ENCODE measurements at regions not wholly inside any gene's neighbourhood (a gene's known extent, or its start where the extent isn't known, plus 50 kb on each side); places are given as distances from the start of the nearest gene placed in this dataset.
"Not testable (repeated sequence)": the region's sequence is repeated elsewhere in the genome, so short reads cannot be mapped to it uniquely, and the experiment has no call there.

DNA sequence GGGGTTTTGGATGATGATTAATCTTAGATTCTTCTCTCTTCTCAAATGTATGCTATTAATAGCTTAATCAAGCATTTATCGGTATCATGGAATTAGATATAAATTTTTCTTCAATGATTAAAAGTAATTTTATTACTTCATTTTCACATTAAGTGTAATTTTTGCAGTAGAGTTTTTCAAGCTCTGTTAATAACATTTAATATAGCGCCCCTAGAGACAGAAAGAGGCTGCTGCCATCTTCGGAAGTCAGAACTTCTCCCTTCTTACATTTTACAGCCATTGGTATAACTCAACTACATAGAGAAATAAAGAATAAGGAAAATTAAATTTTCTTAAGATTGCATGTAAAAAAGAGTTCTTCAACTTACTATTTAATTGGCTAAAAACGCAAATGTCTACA, 540.3 kb downstream of the GABRG2 start:
- Histone ChIP-seq H3K9me3 (ENCODE audit: control insufficient read depth, insufficient read depth, low read length) (peaks cover 8% of the 10 kb centered on the region), H3K4me1 (ENCODE audit: control insufficient read depth, insufficient read depth, low read length) (no peaks in the 10 kb centered on the region), H3K27ac (ENCODE audit: low read length) (no peak overlapping the region), H3K36me3 (ENCODE audit: control insufficient read depth, insufficient read depth, low read length) (no peaks in the 10 kb centered on the region), H3K27me3 (ENCODE audit: control insufficient read depth, insufficient read depth, low read length) (no peaks in the 10 kb centered on the region), H3K4me3 (ENCODE audit: low read length) (no peak overlapping the region)
- no peaks in the 10 kb centered on the region for H3K27me3 Mint-ChIP-seq (ENCODE audit: low read depth in 2 of 2)
- no peak overlapping the region for H3K4me3 Mint-ChIP-seq
- TF ChIP-seq, protein P1, sequence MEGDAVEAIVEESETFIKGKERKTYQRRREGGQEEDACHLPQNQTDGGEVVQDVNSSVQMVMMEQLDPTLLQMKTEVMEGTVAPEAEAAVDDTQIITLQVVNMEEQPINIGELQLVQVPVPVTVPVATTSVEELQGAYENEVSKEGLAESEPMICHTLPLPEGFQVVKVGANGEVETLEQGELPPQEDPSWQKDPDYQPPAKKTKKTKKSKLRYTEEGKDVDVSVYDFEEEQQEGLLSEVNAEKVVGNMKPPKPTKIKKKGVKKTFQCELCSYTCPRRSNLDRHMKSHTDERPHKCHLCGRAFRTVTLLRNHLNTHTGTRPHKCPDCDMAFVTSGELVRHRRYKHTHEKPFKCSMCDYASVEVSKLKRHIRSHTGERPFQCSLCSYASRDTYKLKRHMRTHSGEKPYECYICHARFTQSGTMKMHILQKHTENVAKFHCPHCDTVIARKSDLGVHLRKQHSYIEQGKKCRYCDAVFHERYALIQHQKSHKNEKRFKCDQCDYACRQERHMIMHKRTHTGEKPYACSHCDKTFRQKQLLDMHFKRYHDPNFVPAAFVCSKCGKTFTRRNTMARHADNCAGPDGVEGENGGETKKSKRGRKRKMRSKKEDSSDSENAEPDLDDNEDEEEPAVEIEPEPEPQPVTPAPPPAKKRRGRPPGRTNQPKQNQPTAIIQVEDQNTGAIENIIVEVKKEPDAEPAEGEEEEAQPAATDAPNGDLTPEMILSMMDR (IDR thresholded peaks at IDR 0.05): no peak
- H3K9me3 Mint-ChIP-seq: peaks cover 6 to 8% of the 10 kb centered on the region in 2 donors
- H3K4me1 Mint-ChIP-seq: no peaks in the 10 kb centered on the region
- ATAC-seq (no peak), DNase-seq (no peak)
- no peak overlapping the region for H3K27ac Mint-ChIP-seq
- 33% methylated on average over 1 of the region's 4 CpGs for WGBS (ENCODE audit: insufficient coverage)
- intact Hi-C loops (cut with micrococcal nuclease): no loop called here
- no peaks in the 10 kb centered on the region for H3K36me3 Mint-ChIP-seq

DNA sequence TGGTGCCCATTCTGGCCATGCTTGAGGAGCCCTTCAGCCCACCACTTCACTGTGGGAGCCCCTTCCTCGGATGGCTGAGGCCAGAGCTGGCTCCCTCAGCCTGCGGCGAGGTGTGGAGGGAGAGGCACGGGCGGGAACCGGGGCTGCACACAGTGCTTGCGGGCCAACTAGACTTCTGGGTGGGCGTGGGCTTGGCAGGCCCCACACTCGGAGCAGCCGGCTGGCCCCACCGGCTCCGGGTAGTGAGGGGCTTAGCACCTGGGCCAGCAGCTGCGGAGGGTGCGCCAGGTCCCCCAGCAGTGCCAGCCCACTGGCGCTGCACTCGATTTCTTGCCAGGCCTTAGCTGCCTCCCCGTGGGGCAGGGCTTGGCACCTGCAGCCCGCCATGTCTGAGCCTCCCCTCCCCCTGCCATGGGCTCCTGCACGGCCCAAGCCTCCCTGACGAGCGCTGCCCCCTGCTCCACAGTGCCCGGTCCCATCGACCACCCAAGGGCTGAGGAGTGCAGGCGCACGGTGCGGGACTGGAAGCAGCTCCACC, 554.2 kb downstream of the GABRG2 start:
- 93% methylated on average over 26 of the region's 26 CpGs for WGBS (ENCODE audit: insufficient coverage)
- not testable (repeated sequence) for H3K4me1 Mint-ChIP-seq

DNA sequence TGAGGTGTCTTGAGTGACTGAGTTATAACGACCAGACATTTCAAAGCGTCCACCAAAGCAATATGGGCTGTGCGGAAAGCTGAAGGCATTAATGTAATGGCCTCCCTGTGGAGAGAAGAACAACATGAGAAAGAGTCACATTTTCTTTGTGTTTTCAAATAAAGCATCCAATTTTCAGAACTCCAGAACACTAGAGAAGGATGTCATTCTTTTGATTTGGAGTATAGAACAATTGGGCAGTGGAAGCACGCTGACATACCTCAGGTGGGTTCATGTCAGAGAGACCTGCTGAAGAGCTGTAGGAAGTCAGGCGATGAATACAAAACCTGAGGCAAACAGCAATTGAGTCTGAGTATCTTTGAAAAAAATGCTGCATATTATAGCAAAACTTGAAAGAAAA, 556.5 kb downstream of the GABRG2 start:
- Histone ChIP-seq H3K36me3 (ENCODE audit: control insufficient read depth, insufficient read depth, low read length) (no peaks in the 10 kb centered on the region), H3K4me3 (ENCODE audit: low read length) (no peak overlapping the region), H3K4me1 (ENCODE audit: control insufficient read depth, insufficient read depth, low read length) (no peaks in the 10 kb centered on the region), H3K9me3 (ENCODE audit: control insufficient read depth, insufficient read depth, low read length) (peaks cover 9% of the 10 kb centered on the region), H3K27me3 (ENCODE audit: control insufficient read depth, insufficient read depth, low read length) (no peaks in the 10 kb centered on the region), H3K27ac (ENCODE audit: low read length) (no peak overlapping the region)
- no peaks in the 10 kb centered on the region for H3K27me3 Mint-ChIP-seq (ENCODE audit: low read depth in 2 of 2)
- H3K27ac Mint-ChIP-seq: no peak overlapping the region
- DNase-seq: no peak
- intact Hi-C loops (cut with micrococcal nuclease): no loop called here
- H3K9me3 Mint-ChIP-seq: peaks cover 11 to 13% of the 10 kb centered on the region in 2 donors
- H3K4me1 Mint-ChIP-seq: no peaks in the 10 kb centered on the region
- TF ChIP-seq, protein P1 (IDR thresholded peaks at IDR 0.05): no peak
- WGBS (ENCODE audit: insufficient coverage): 85% methylated on average over 5 of the region's 5 CpGs
- no peaks in the 10 kb centered on the region for H3K36me3 Mint-ChIP-seq
- H3K4me3 Mint-ChIP-seq: no peak overlapping the region
- ATAC-seq: no peak

More for the DNA sequence above, 554.2 kb downstream of the GABRG2 start:
- H3K27me3 Mint-ChIP-seq (ENCODE audit: low read depth in 2 of 2); H3K36me3 Mint-ChIP-seq; intact Hi-C loops (cut with micrococcal nuclease); H3K9me3 ChIP-seq (ENCODE audit: control insufficient read depth, insufficient read depth, low read length); H3K27ac Mint-ChIP-seq; H3K4me3 ChIP-seq (ENCODE audit: low read length); H3K27ac ChIP-seq (ENCODE audit: low read length); DNase-seq; H3K4me3 Mint-ChIP-seq; H3K9me3 Mint-ChIP-seq; H3K4me1 ChIP-seq (ENCODE audit: control insufficient read depth, insufficient read depth, low read length); ATAC-seq; H3K27me3 ChIP-seq (ENCODE audit: control insufficient read depth, insufficient read depth, low read length); H3K36me3 ChIP-seq (ENCODE audit: control insufficient read depth, insufficient read depth, low read length): not testable (repeated sequence)

DNA sequence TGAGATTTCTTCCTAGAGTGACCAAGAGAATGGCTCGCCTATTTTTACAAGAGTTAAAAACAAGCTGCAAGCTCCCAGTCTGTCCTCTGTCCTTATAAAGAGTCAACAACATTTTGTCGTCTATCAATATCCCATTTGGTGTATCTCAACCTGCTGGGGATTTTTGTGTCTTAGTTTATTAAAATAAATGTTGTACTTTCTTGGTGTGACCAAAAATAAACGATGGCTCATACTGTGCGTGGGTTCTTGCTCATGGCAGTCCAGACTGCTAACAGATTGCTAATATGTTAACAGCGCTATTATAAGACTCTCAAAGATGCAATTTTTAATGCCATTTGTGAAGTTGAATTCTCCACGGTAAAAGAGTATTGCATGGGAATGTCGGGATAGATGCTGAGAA, 569.9 kb downstream of the GABRG2 start:
- Mint-ChIP-seq H3K4me1 (no peaks in the 10 kb centered on the region), H3K36me3 (peaks cover 11% of the 10 kb centered on the region), H3K9me3 (peaks cover 13 to 20% of the 10 kb centered on the region in 2 donors), H3K27me3 (ENCODE audit: low read depth in 2 of 2) (no peaks in the 10 kb centered on the region), H3K27ac (no peak overlapping the region), H3K4me3 (no peak overlapping the region)
- no peaks in the 10 kb centered on the region for H3K4me1 ChIP-seq (ENCODE audit: control insufficient read depth, insufficient read depth, low read length)
- H3K36me3 ChIP-seq (ENCODE audit: control insufficient read depth, insufficient read depth, low read length): no peaks in the 10 kb centered on the region
- H3K27me3 ChIP-seq (ENCODE audit: control insufficient read depth, insufficient read depth, low read length): no peaks in the 10 kb centered on the region
- no peak overlapping the region for H3K27ac ChIP-seq (ENCODE audit: low read length)
- H3K4me3 ChIP-seq (ENCODE audit: low read length): no peak overlapping the region
- ATAC-seq (no peak), DNase-seq (no peak)
- WGBS (ENCODE audit: insufficient coverage): 90% methylated on average over 6 of the region's 7 CpGs
- TF ChIP-seq, protein P1 (IDR thresholded peaks at IDR 0.05): no peak
- H3K9me3 ChIP-seq (ENCODE audit: control insufficient read depth, insufficient read depth, low read length): peaks cover 10% of the 10 kb centered on the region
- intact Hi-C loops (cut with micrococcal nuclease): no loop called here

All from natural killer cell (primary cell).